ENCODE measurements at regions not wholly inside any gene's neighbourhood (a gene's known extent, or its start where the extent isn't known, plus 50 kb on each side); places are given as distances from the start of the nearest gene placed in this dataset.

DNA sequence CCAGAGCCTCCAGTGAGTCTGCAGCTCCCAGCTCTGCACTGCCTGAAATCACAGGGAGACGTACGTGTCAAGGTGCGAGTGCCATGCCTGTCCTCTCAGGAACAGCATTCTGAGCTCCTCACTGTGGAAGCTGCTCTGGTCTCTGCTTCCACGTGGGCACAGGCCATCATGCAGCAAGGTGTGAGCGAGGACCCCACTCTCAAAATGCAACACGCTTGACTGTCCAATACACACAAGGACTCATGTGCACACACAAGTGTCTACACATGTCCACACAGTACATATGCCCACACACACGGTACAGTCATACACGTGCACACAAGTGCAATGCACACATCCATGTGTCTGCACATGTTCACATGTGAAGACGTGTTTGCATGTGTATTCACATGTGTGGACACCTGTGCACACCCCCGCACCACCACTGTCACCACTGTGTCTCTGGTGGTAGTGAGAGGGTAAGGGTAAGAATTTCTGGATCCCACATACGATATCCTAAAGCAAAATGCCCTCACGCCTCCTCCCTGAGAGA, 260.5 kb downstream of the DLL1 start:
- H3K9me3 ChIP-seq (ENCODE audit: insufficient read depth, low read depth, low read length): peaks cover 5% of the 10 kb centered on the region; the same call in 1 of the 2 replicates
- no peak overlapping the region for H3K27ac ChIP-seq (ENCODE audit: low read length)
- peaks cover 7% of the 10 kb centered on the region for H3K4me1 ChIP-seq (ENCODE audit: insufficient read depth, low read length)
- no peaks in the 10 kb centered on the region for H3K36me3 ChIP-seq (ENCODE audit: insufficient read depth, low read depth, low read length)
- H3K9ac ChIP-seq (ENCODE audit: low read depth, low read length): no peak overlapping the region
- no peaks in the 10 kb centered on the region for H3K27me3 ChIP-seq (ENCODE audit: insufficient read depth, low read length)
- no peak overlapping the region for H3K4me3 ChIP-seq (ENCODE audit: low read length)

DNA sequence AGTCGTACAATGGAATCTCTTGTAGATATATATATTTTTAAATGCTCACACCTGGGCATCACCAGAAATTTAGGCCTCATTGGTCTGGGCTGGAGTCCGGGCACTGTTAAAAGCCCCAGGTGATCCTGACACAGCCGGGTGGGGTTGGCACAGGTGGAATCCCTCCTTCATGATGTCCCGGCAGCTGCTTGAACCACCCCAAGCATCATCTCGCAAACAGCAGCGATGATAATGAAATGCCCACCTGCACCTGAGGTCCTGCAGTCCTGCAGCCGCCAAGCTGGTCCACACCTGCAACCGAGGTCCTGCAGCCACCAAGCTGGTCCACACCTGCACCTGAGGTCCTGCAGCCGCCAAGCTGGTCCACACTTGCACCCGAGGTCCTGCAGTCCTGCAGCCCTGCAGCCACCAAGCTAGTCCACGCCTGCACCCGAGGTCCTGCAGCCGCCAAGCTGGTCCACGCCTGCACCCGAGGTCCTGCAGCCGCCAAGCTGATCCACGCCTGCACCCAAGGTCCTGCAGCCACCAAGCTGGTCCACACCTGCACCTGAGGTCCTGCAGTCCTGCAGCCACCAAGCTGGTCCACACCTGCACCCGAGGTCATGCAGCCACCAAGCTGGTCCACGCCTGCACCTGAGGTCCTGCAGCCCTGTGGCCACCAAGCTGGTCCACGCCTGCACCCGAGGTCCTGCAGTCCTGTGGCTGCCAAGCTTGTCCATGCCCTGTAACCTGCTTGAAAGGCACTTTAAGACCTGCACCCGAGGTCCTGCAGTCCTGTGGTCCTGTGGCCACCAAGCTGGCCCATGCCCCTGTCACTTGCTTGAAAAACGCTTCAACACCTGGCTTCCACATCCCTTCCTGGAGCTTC, 261.2 kb downstream of the DLL1 start:
- Histone ChIP-seq H3K4me1 (ENCODE audit: insufficient read depth, low read length) (peaks cover 3% of the 10 kb centered on the region; the same call in 1 of the 2 replicates), H3K4me3 (ENCODE audit: low read length) (no peak overlapping the region), H3K9ac (ENCODE audit: low read depth, low read length) (no peak overlapping the region), H3K27me3 (ENCODE audit: insufficient read depth, low read length) (no peaks in the 10 kb centered on the region), H3K27ac (ENCODE audit: low read length) (no peak overlapping the region), H3K36me3 (ENCODE audit: insufficient read depth, low read depth, low read length) (no peaks in the 10 kb centered on the region), H3K9me3 (ENCODE audit: insufficient read depth, low read depth, low read length) (peaks cover 5% of the 10 kb centered on the region; the same call in 1 of the 2 replicates)

DNA sequence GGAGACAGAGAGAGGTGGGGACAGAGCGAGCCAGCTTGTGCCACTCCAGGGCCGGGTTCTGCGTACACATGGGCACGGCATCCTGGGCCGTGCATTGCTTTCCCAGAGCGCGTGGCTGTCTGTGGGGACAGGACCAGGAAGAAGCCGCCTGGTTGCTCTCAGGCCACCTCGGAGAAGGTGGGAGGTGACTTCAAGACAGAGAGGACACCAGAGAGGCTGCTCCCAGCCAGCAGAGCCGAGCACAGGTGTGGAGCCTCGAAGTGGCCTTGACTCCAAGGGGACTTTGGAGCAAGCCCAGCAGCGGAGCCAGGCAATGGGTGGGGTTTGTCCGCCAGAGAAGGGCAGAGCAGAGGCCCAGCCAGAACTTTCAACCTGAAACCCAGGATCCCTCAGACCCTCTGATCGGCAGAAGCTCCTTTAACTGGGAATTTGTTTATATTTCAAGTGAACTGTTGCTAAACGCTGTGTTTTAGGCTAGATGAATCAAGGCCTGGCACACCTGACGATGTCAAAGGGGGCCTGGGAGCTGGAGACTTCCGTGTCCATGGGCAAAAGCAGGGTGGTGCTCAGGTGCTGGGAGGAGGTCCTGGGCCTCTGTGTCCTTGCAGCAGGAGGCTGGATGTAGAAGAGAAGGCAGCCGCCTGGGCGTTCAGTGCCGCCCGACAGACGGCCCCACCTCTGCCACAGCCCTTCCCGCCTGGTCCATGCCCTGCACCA, 262.1 kb downstream of the DLL1 start:
- Histone ChIP-seq H3K4me1 (ENCODE audit: insufficient read depth, low read length) (peaks cover 3% of the 10 kb centered on the region; the same call in 1 of the 2 replicates), H3K9ac (ENCODE audit: low read depth, low read length) (no peak overlapping the region), H3K27me3 (ENCODE audit: insufficient read depth, low read length) (no peaks in the 10 kb centered on the region), H3K36me3 (ENCODE audit: insufficient read depth, low read depth, low read length) (no peaks in the 10 kb centered on the region), H3K4me3 (ENCODE audit: low read length) (no peak overlapping the region), H3K9me3 (ENCODE audit: insufficient read depth, low read depth, low read length) (peaks cover 5% of the 10 kb centered on the region; the same call in 1 of the 2 replicates), H3K27ac (ENCODE audit: low read length) (no peak overlapping the region)

DNA sequence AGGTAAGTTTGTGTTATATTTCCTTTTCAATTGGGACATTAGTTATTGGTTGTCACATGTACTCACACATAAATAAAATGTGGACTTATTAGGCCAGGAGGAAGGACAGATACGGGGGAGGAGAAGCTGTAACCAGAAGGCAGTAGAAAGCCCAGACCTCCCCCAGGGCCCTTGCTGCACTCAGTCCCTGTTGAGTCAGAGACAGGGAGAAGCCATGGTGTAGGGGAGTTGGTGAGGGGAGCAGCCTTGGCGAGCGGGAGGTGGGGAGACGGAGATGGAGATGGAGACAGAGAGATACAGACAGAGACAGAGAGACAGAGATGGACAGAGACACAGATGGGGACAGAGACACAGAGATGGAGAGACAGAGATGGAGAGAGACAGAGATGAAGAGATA, 263.2 kb downstream of the DLL1 start:
- Histone ChIP-seq H3K27me3 (ENCODE audit: insufficient read depth, low read length) (no peaks in the 10 kb centered on the region; the same call in 1 of the 2 replicates), H3K36me3 (ENCODE audit: insufficient read depth, low read depth, low read length) (no peaks in the 10 kb centered on the region), H3K27ac (ENCODE audit: low read length) (no peak overlapping the region), H3K4me3 (ENCODE audit: low read length) (no peak overlapping the region), H3K9me3 (ENCODE audit: insufficient read depth, low read depth, low read length) (no peaks in the 10 kb centered on the region), H3K9ac (ENCODE audit: low read depth, low read length) (no peak overlapping the region), H3K4me1 (ENCODE audit: insufficient read depth, low read length) (peaks cover 3% of the 10 kb centered on the region; the same call in 1 of the 2 replicates)

DNA sequence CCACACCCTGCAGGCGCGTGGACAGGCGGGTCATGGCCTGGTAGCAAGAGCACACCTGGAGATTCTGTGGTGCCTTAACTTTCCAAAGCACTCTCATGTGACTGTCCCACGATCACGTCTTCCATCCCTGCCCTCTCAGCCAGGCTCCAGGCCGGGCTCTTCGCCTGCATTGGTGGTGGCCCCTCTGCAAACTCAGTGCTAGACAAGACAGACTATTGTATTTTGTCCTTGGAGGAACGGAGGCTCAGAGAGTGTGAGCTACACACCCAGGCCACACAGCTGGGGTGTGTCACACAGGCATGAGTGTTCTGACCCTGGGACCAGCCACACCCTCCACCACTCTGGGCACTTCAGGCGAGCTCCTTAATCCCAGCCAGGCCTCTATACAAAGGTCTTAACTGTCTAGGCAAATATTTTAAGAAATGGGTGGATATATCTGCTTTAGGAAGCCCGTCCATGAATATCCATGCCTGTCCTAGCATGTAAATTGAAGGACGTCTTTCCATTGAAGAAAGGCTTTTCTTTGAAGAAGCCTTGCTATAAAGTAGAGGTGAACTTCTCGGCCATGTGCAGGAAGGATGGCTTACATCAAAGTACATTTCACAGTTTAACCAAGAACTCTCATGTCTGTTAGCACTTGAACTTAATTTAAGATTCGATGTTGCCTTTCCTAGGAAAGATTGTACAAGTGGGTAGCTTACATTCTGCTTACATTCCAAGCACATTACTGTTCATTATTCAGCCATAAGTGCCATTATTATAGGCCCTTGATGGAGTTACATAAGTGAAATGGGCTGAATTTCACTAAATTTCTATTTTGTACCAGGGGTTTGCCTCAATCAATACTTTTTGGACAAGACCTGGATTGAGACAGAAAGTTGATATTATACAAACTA, 263.9 kb downstream of the DLL1 start:
- H3K27ac ChIP-seq (ENCODE audit: low read length): no peak overlapping the region
- no peaks in the 10 kb centered on the region for H3K9me3 ChIP-seq (ENCODE audit: insufficient read depth, low read depth, low read length)
- H3K36me3 ChIP-seq (ENCODE audit: insufficient read depth, low read depth, low read length): no peaks in the 10 kb centered on the region
- no peaks in the 10 kb centered on the region; the same call in 1 of the 2 replicates for H3K27me3 ChIP-seq (ENCODE audit: insufficient read depth, low read length)
- no peak overlapping the region for H3K4me3 ChIP-seq (ENCODE audit: low read length)
- no peak overlapping the region for H3K9ac ChIP-seq (ENCODE audit: low read depth, low read length)
- H3K4me1 ChIP-seq (ENCODE audit: insufficient read depth, low read length): peaks cover 3% of the 10 kb centered on the region; the same call in 1 of the 2 replicates

DNA sequence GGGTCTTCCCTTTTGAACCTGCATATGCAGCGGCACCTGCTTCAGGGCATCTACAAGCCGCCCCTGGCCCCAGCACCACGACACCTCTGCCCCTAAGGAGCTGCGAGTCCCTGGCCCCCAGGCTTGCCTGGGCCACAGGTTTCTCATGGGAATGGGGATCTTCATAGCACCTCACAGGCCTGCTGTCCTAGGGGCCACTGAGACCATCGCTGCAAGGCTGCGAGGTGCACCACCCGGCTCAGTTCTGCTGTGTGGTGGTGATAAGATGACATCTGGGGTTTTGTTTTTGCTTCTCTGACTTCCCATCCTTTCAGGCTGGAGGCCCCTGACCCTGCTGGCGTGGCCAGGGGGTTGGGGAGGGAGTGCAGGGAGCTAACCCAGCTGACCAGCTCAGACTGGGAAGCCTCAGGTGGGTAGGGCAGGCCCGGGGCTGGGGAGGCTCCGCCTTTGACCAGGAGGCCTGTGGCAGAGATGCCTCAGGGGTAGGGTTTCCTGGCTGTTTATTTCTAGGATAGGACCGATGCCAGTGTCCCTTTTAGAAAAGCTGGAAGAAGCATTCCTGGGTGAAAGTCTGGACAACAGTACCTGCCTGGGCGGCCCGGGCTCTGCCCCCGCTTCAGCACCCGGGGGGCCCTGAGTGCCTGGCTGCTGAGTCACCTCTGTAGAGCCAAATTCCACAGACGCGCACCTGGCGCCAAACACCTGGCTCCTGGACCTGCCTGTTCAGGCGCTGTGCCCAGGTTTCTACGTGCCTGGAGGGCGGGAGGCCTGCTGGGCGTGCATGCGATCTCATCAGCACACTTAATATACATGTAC, 264.7 kb downstream of the DLL1 start:
- no peak overlapping the region for H3K27ac ChIP-seq (ENCODE audit: low read length)
- peaks cover 3% of the 10 kb centered on the region; the same call in 1 of the 2 replicates for H3K4me1 ChIP-seq (ENCODE audit: insufficient read depth, low read length)

DNA sequence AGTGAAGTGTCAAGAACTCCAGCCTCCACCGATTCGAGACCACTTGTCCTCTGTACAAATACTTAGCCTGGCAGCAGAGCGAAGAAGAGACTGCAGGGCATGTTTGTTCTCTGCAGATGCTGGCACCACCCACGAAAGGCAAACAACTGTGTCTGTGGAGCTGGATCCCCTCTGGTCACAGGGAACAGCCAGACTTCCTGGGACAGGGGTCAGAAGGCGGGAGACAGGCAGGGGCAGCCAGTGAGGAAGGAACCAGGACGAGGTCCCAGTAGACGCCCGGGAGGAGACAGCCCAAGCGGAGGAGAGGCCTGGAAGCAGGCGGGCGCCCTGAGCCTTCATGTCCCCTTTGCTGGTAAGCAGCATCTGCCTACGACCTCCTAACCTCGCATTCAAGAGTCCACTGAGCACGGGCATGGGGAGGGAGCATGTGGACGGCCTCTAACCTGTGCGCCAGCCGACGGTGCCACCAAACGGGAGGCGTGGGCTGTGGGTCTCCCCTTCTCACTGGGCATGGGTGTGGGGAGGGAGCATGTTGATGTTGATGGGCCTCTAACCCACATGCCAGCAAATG, 265.5 kb downstream of the DLL1 start:
- peaks cover 3% of the 10 kb centered on the region; the same call in 1 of the 2 replicates for H3K4me1 ChIP-seq (ENCODE audit: insufficient read depth, low read length)
- H3K36me3 ChIP-seq (ENCODE audit: insufficient read depth, low read depth, low read length): no peaks in the 10 kb centered on the region
- H3K4me3 ChIP-seq (ENCODE audit: low read length): no peak overlapping the region
- no peak overlapping the region for H3K9ac ChIP-seq (ENCODE audit: low read depth, low read length)
- no peaks in the 10 kb centered on the region; the same call in 1 of the 2 replicates for H3K27me3 ChIP-seq (ENCODE audit: insufficient read depth, low read length)
- H3K27ac ChIP-seq (ENCODE audit: low read length): no peak overlapping the region
- no peaks in the 10 kb centered on the region for H3K9me3 ChIP-seq (ENCODE audit: insufficient read depth, low read depth, low read length)

More for the DNA sequence above, 264.7 kb downstream of the DLL1 start:
- H3K9ac ChIP-seq (ENCODE audit: low read depth, low read length): no peak overlapping the region
- H3K27me3 ChIP-seq (ENCODE audit: insufficient read depth, low read length): no peaks in the 10 kb centered on the region; the same call in 1 of the 2 replicates
- H3K36me3 ChIP-seq (ENCODE audit: insufficient read depth, low read depth, low read length): no peaks in the 10 kb centered on the region
- no peaks in the 10 kb centered on the region for H3K9me3 ChIP-seq (ENCODE audit: insufficient read depth, low read depth, low read length)
- H3K4me3 ChIP-seq (ENCODE audit: low read length): no peak overlapping the region

DNA sequence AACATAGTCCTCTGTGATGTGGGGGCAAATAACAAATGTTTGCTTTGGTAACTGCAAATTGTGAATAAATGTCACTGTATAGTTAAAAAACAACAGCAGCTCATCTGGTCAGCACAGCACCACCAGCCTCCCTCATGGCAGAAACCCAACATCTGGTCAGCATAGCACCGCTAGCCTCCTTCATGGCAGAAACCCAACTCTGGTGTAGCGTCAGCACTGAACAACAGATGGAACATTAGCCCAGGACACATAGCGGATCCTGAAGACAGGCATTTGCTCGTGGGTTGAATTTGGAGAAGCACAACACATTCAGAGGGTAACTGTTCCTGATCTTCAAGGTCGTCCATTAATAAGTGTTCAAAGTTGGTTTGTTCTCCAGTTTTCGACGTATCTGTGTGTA, 265.9 kb downstream of the DLL1 start:
- Histone ChIP-seq H3K27me3 (ENCODE audit: insufficient read depth, low read length) (no peaks in the 10 kb centered on the region; the same call in 1 of the 2 replicates), H3K9me3 (ENCODE audit: insufficient read depth, low read depth, low read length) (no peaks in the 10 kb centered on the region), H3K9ac (ENCODE audit: low read depth, low read length) (no peak overlapping the region), H3K4me3 (ENCODE audit: low read length) (no peak overlapping the region), H3K27ac (ENCODE audit: low read length) (no peak overlapping the region), H3K36me3 (ENCODE audit: insufficient read depth, low read depth, low read length) (no peaks in the 10 kb centered on the region), H3K4me1 (ENCODE audit: insufficient read depth, low read length) (peaks cover 3% of the 10 kb centered on the region; the same call in 1 of the 2 replicates)

DNA sequence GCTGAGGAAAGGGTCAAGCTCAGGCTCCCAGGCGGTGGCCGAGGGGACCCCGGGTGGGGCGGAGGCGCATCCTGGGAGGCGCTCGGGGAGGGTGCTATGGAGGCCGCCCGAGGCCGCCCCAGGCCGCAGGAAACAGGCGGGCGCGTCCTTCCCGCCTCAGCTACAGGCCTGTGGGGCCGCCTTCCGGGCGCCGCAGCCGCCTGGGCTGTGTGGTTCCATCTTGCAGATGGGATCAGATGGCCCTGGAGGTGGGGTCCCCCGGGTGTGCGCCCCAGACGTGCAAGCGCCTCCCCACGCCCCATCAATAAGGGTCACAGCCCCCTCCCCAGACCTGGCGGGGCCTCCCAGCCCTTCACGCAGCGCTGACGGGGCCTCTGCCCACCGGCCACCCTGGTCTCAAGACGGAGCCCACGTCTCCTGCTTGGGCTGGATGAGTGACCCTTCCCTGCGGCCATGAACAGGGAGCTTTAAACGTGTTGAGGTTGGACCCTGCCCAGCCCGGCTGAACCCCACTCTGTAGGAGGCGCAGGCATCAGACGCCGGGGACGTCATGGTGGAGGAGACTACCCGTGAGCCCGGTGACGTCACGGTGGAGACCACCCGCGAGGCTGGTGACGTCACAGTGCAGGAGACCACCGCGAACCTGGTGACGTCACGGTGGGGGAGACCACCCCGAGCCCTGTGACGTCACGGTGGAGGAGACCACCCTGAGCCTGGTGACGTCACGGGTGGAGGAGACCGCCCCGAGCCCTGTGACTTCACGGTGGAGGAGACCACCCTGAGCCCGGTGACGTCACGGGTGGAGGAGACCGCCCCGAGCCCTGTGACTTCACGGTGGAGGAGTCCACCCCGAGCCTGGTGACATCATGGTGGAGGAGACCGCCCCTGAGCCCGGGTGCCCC, 267.0 kb downstream of the DLL1 start:
- no peaks in the 10 kb centered on the region for H3K36me3 ChIP-seq (ENCODE audit: insufficient read depth, low read depth, low read length)
- H3K27me3 ChIP-seq (ENCODE audit: insufficient read depth, low read length): no peaks in the 10 kb centered on the region; the same call in 1 of the 2 replicates
- no peak overlapping the region for H3K9ac ChIP-seq (ENCODE audit: low read depth, low read length)
- H3K4me1 ChIP-seq (ENCODE audit: insufficient read depth, low read length): peaks cover 3% of the 10 kb centered on the region; the same call in 1 of the 2 replicates
- H3K4me3 ChIP-seq (ENCODE audit: low read length): no peak overlapping the region
- H3K27ac ChIP-seq (ENCODE audit: low read length): no peak overlapping the region
- no peaks in the 10 kb centered on the region for H3K9me3 ChIP-seq (ENCODE audit: insufficient read depth, low read depth, low read length)

Measured in iPS-20b (cell line).